GM18951 (cell line): ENCODE measurements at regions not wholly inside any gene's neighbourhood (a gene's known extent, or its start where the extent isn't known, plus 50 kb on each side); places are given as distances from the start of the nearest gene placed in this dataset.

Experiments
- POLR2A ChIP-seq: IDR thresholded peaks from 4 replicates; pipeline ENCODE4 v1.6.1; 2011; ENCODE audit warnings: mild to moderate bottlenecking; ENCODE audit not compliant: insufficient read length, insufficient read depth; ENCODE audit errors: extremely low read depth
- in situ Hi-C: fragments of 300-500 bp; cut with MboI; formaldehyde crosslinking; loops from one replicate; pipeline ENCODE4 v1.12.0; 2022; ENCODE audit warnings: low sequenced_read_pairs, mixed read lengths, inconsistent platforms; ENCODE audit not compliant: unreplicated experiment

DNA sequence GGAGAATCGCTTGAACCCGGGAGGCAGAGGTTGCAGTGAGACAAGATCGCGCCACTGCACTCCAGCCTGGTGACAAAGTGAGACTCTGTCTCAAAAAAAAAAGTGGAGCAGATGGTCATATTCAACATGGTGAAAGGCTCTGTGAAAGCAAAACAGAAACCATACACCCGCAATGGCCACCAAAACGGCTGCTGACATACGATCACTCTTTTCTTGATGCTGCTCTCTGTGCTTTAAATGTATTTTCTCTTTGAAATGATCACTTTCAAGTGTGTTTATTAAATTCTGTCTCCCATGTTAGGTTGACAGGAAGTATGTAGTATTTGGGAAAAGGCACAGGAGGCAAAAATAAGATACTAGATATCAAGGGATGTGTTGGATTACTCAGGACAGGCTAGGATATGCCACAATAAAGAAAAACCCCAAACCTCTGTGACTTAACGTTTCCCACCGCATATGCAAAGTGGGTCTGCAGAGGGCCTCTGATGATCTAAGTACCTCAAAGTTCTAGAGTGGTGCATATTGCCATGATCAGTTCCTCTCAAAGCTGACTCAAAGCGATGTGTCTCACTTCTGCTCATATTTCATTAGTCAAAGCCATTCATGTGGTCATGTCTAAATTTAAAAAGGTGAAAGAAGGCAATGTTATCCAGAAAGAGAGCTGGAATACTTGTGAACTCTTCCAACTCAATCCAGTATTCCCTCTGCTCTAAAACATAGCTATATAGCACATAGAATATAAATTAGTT lies 155.1 kb upstream of the SOX4 start:
- in situ Hi-C loops, result loop anchor here (25.0 kb wide), 1 partner anchor 876 kb away; no protein-coding TSS in a partner anchor
- no peak for TF ChIP-seq POLR2A

DNA sequence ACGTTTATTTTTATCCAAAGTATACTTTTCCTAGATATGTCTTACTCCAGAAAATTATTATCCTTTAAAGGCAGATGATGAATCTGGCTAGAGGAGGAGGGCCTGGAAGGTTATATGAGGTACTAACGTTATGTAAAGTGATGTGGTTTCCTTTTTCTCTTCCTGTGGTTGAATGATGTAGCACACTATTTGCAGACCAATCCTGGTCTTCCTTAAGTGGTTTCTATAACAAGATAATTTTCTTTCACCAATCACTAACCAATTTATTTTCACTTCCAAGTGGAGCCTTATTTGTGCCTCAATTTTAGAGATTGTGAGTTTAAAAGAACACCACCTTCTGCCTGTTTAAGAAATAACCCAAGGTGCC lies 154.6 kb upstream of the SOX4 start:
- in situ Hi-C loops, result loop anchor here (25.0 kb wide), 1 partner anchor 877 kb away; no protein-coding TSS in a partner anchor
- TF ChIP-seq POLR2A, result no peak

DNA sequence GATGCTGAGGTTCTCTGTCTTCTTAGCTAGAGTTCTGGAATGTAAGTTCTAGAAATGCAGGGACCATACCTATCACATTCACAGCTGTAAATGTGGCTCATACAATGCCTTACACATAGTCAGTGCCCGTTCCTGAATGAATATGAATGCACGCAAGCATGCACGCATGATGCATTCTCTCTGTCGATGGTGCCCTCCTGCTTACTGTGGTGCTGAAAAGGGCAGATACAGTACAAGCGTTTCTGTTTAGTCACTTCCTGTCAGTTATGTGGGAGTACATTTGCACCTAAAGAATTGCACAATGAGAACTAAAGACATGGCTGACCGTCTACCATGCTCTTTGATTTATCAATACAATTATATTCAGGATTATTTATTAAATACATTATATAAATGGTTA lies 152.2 kb upstream of the SOX4 start:
- in situ Hi-C loops, result loop anchor here (25.0 kb wide), 1 partner anchor 879 kb away; no protein-coding TSS in a partner anchor
- no peak for TF ChIP-seq POLR2A

DNA sequence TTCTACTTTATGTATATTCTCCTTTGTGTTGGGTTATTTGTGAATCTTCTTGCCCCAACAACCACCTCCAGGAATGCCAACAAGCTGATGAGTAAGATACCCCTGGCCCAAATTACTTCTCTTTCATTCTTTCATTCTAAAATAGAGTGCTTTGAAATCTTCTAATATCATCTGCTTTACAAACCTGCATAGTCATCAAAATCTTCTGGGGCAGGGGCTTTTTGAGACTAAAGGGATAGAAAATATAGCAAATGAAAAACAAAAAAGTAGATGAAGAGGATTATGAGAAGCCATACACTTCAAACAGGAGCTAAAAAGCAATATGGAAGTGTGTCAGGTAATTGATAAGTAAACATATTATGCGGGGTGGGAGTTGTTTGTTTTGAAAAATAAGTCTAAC lies 150.7 kb upstream of the SOX4 start:
- no peak for TF ChIP-seq POLR2A
- in situ Hi-C loops, result loop anchor here (25.0 kb wide), 1 partner anchor 881 kb away; no protein-coding TSS in a partner anchor

DNA sequence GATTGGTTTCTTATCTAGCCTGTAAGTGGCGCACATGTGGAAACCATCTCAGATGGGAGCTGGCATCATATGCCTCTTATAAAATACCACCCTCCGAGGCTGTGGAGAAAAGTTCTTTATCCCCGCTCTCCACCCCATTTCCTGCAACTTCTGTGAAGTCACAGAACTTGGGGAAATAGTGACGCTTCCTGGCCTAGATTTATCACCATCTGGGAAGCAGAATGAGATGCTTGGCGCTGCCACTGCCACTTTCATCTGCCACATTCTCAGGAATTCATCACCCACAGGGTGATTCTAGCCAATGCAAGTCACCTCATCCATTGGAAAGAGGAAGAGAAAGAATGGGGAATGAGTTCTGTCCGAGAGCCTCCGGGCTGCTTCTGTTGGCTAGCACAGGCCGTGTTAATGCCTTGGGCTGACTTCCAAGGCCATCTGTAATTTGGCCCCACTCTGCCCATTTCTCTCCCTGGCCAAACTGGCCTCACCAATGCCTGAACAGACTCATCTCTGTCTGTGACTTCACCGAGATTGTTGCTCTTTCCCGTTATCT lies 148.8 kb upstream of the SOX4 start:
- in situ Hi-C loops, result loop anchor here (25.0 kb wide), 1 partner anchor 882 kb away; no protein-coding TSS in a partner anchor
- no peak for TF ChIP-seq POLR2A

DNA sequence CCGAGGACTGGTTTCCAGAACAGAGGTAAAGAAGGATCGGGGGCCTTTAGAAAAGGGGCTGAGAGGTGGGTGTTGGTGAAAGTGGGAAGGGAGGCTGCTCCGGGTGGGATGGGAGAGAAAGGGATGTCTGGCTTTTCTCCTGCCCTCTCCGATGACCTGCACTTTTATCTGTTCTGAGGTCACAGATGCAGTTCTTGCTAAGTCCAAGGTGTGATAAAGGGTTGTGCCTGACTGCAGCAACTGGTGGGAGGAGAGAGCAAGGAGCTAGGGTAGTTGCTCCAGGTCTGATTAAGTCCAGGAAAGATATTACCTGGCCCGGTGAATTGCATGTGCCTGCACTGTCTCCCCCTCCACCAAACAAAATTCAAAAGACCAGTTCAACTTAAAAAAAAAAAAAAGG lies 145.6 kb upstream of the SOX4 start:
- TF ChIP-seq POLR2A, result no peak
- in situ Hi-C loops, result loop anchor here (25.0 kb wide), 1 partner anchor 886 kb away; no protein-coding TSS in a partner anchor

DNA sequence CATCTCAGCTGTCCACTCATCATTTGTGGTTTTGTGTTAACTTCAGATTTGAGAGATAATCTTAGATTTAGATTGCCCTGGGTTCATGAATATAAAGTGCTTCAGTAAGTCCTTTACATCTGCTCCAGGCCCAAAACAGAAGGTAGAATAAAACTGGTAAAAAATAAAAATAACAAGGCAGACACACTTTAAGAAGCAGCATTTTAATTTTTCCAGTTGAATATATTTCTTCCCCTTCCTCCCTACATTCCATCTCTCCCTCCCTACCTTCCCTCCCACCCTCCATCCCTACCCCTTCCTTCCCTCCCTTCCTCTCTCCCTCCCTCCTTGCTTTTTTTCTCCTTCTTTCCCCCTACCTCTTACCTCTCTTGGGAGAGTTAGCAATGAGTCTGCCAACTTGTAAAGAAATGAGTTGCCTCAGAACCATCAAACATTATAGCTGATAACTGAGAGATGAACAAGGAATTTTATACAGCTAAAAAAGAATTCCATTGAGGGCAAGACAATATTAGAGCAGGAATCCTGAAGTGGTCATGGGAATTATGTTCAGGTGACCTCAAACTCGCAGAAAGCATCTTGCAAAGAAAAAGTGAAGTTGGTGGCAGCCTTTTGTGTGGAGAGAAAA lies 145.0 kb upstream of the SOX4 start:
- in situ Hi-C loops, result loop anchor here (25.0 kb wide), 1 partner anchor 886 kb away; no protein-coding TSS in a partner anchor
- no peak for TF ChIP-seq POLR2A

DNA sequence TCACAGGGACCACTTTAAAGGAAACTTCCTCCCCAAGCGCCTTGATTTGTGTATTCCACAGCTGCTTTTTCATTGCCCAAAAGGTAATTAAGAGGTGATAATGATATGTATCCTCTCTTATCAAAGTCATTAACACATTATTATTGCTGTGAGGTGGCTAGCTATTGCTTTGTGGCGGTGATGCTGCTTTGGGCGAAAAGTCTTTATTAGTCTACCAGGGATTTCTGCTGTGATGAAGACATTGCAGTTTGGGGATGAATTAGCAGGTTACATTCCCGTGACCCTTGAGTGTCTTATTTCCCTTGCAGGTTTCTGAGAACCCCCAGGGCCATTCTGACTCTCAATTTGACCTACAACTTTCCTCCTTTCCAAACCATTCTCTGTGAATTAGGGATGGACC lies 143.4 kb upstream of the SOX4 start:
- in situ Hi-C loops, result no loop called here

DNA sequence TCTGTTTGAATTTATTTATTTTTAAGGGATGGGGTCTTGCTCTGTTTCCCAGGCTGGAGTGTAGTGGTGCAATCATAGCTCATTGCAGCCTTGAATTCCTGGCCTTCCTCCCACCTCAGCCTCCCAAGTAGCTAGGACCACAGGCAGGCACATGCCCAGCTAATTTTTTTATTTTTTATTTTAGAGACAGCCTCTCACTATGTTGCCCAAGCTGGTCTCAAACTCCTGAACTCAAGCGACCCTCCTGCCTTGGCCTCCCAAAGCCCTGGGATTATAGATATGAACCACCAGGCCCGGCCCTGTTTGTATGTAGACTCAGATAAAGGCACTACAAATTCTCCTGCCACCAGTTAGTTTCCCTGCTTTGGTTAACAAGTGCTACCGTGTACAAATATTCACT lies 142.9 kb upstream of the SOX4 start:
- no peak for TF ChIP-seq POLR2A
- in situ Hi-C loops, result no loop called here

More for the DNA sequence above, 143.4 kb upstream of the SOX4 start:
- no peak for TF ChIP-seq POLR2A

DNA sequence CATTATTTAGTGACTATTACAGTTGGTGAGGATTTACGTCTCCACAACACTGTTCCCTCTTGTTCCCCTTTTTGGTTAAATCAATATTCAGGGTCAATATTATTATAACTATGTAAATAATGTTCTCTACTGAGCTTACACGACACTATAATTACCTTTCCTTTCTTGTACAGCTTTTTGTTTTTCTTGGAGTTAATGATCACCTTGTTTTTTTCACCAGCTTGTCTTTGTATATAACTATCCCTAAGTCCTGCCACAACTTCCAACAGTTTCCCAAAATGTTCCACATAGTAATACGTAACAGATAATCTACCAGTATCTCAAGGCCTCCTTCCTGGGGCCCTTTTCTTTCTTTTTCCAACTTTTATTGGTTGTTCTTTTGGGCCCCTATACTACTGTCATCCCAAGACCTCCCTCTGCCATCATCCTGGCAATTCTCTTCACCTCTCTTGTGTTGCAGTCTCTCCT lies 142.0 kb upstream of the SOX4 start:
- in situ Hi-C loops, result no loop called here
- TF ChIP-seq POLR2A, result no peak

DNA sequence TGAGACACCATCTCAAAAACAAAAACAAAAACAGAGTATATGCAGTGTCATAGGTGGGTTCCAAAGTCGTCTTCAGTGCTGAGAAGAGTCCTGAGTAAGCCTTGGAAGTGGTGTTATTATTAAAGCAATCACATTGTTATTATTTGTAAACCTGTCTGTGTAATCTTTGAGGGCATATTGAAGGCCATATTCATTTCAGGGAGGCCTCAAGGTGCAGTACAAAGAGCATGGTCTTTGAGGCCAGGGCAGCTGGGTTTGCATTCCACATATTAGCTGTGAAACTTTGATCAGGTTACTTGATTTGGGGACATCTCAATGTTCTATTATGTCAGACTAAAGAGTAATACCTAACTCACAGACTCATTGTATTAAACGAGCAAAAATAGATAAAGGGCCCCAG lies 139.3 kb upstream of the SOX4 start:
- in situ Hi-C loops, result no loop called here
- no peak for TF ChIP-seq POLR2A

DNA sequence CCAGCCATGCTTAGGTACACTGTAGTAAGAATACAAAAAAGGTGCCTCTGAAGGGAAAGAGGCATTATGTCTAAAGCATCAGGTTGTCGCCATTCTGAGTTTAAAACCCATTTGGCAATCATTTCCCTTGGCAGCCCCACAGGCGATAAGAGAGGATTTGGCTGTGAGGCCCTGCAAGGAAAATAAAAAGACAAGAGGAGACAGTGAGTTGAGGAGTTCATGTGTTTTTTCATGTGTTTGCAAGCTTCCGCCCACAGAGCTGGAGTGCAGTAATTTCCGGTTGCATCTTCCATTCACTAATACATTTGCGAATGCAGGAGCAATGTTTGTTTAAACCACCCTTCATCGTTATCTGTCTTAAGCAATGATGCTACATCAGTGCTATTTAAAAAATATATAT lies 138.5 kb upstream of the SOX4 start:
- in situ Hi-C loops, result no loop called here

DNA sequence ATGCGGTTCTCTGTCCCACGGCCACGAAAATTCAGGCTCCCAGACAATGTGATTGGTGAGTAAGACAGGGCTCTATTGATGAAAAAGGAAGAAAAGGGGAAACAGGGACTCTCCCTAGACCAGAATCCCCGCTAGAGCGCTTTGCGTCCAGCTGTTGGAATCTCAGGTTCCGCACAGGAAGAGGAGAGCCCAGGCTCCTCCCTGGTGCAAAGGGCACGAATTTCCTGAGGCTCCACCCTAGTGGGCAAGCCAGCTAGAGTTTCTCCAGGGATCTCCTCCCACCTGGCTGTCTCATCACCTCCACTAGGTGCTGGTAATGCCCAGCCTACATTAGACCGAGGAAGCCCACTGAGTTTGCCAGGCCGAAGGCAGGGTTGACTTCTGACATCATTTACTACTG lies 135.9 kb upstream of the SOX4 start:
- TF ChIP-seq POLR2A, result no peak
- in situ Hi-C loops, result no loop called here

More for the DNA sequence above, 138.5 kb upstream of the SOX4 start:
- no peak for TF ChIP-seq POLR2A
